C4-2B (cell line): ENCODE measurements at regions not wholly inside any gene's neighbourhood (a gene's known extent, or its start where the extent isn't known, plus 50 kb on each side); places are given as distances from the start of the nearest gene placed in this dataset.

ENCODE experiments used
- CTCF ChIP-seq: fragments of 450-650 bp; conservative IDR thresholded peaks from 2 replicates; pipeline ENCODE4 v1.5.1; 2017; ENCODE audit warnings: mild to moderate bottlenecking
- ZFX ChIP-seq: fragments of 450-650 bp; IDR thresholded peaks from 2 replicates; pipeline ENCODE4 v1.6.1; 2017

- no peak for TF ChIP-seq CTCF
- TF ChIP-seq ZFX: no peak
These were observed 67.4 kb upstream of the F3 start for GRCh38 chr1:94608852-94609530.
